ENCODE measurements at regions not wholly inside any gene's neighbourhood (a gene's known extent, or its start where the extent isn't known, plus 50 kb on each side); places are given as distances from the start of the nearest gene placed in this dataset.

- H3K27me3 ChIP-seq (replicated peaks; ENCODE audit: insufficient read depth): no peaks in the 10 kb centered on the region
- H3K9me2 ChIP-seq (ENCODE audit: insufficient read depth): no peaks in the 10 kb centered on the region
- in situ Hi-C loops (cut with MboI): no loop called here
- no peak for DNase-seq
- peaks cover 6% of the 10 kb centered on the region for H3K9me3 ChIP-seq (ENCODE audit: low read depth)
- no peaks in the 10 kb centered on the region for H4K20me1 ChIP-seq (ENCODE audit: insufficient read depth)
- H3K79me2 ChIP-seq (ENCODE audit: insufficient read depth): no peaks in the 10 kb centered on the region
- H3K36me3 ChIP-seq (ENCODE audit: low read depth): no peaks in the 10 kb centered on the region
- H3K4me3 ChIP-seq: no peak overlapping the region
- H3K27ac ChIP-seq: no peak overlapping the region
- H3K9ac ChIP-seq: no peak overlapping the region
- H3K4me2 ChIP-seq (ENCODE audit: unreplicated experiment): no peak overlapping the region
- no peaks in the 10 kb centered on the region for H3F3A ChIP-seq (ENCODE audit: insufficient read depth)
- H2AFZ ChIP-seq: no peak overlapping the region
- no peak for TF ChIP-seq EZH2 (IDR thresholded peaks at IDR 0.05; ENCODE audit: insufficient read depth, poor library complexity, severe bottlenecking)
- no peak for TF ChIP-seq EZH2phosphoT487 (IDR thresholded peaks at IDR 0.05; ENCODE audit: insufficient read depth, low read depth)
- no peaks in the 10 kb centered on the region for H3K4me1 ChIP-seq (ENCODE audit: insufficient read depth)
These were observed 529.1 kb upstream of the SMIM31 start for GRCh38 chr4:164224871-164225270.

- Histone ChIP-seq H2AFZ (no peak overlapping the region), H4K20me1 (ENCODE audit: insufficient read depth) (no peaks in the 10 kb centered on the region), H3K9ac (no peak overlapping the region), H3F3A (ENCODE audit: insufficient read depth) (no peaks in the 10 kb centered on the region), H3K27me3 (replicated peaks; ENCODE audit: insufficient read depth) (no peaks in the 10 kb centered on the region), H3K36me3 (ENCODE audit: low read depth) (no peaks in the 10 kb centered on the region), H3K27ac (no peak overlapping the region), H3K9me2 (ENCODE audit: insufficient read depth) (no peaks in the 10 kb centered on the region), H3K4me2 (ENCODE audit: unreplicated experiment) (no peak overlapping the region), H3K79me2 (ENCODE audit: insufficient read depth) (no peaks in the 10 kb centered on the region), H3K9me3 (ENCODE audit: low read depth) (no peaks in the 10 kb centered on the region), H3K4me3 (no peak overlapping the region), H3K4me1 (ENCODE audit: insufficient read depth) (no peaks in the 10 kb centered on the region)
- in situ Hi-C loops (cut with MboI): no loop called here
- WGBS, 2 experiments (ENCODE audit: low coverage in 1 of 2, low lambda C conversion rate in 2 of 2, missing lambda C conversion rate in 2 of 2): 61 to 77% methylated on average over 2 of the region's 2 CpGs
- TF ChIP-seq EZH2 (IDR thresholded peaks at IDR 0.05; ENCODE audit: insufficient read depth, poor library complexity, severe bottlenecking) (no peak), EZH2phosphoT487 (IDR thresholded peaks at IDR 0.05; ENCODE audit: insufficient read depth, low read depth) (no peak)
- DNase-seq: no peak
These were observed 524.7 kb upstream of the SMIM31 start for GRCh38 chr4:164229255-164229654.

DNA sequence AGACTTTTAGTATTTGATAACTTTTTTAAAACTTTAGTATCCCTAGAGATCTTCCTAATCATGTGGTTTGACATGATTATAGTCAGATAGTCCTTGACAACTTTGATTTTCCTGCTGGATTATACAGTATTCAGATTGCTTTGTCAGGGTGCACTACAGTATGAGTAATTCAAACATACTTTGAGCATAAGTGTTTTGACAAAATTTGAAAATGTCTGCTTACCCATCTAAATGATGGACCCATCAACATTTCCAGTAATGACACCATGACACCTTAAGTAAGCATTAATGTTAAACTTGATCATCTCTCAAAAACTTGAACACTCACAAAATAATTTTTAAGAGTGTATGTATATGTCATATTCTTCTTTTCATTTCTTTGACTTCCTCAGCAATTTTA lies 514.5 kb upstream of the SMIM31 start:
- Histone ChIP-seq H3K79me2 (ENCODE audit: insufficient read depth) (no peaks in the 10 kb centered on the region), H3K9me2 (ENCODE audit: insufficient read depth) (no peaks in the 10 kb centered on the region; the same call in 1 of the 2 replicates), H3K27me3 (replicated peaks; ENCODE audit: insufficient read depth) (no peaks in the 10 kb centered on the region), H3K27ac (no peak overlapping the region), H2AFZ (no peak overlapping the region), H3K4me2 (ENCODE audit: unreplicated experiment) (no peak overlapping the region), H3K4me3 (no peak overlapping the region), H3K9me3 (ENCODE audit: low read depth) (no peaks in the 10 kb centered on the region), H3F3A (ENCODE audit: insufficient read depth) (no peaks in the 10 kb centered on the region), H3K36me3 (ENCODE audit: low read depth) (no peaks in the 10 kb centered on the region), H3K9ac (no peak overlapping the region), H4K20me1 (ENCODE audit: insufficient read depth) (no peaks in the 10 kb centered on the region), H3K4me1 (ENCODE audit: insufficient read depth) (no peaks in the 10 kb centered on the region)
- no peak for DNase-seq
- in situ Hi-C loops (cut with MboI): no loop called here
- TF ChIP-seq EZH2phosphoT487 (IDR thresholded peaks at IDR 0.05; ENCODE audit: insufficient read depth, low read depth): no peak
- no peak for TF ChIP-seq EZH2 (IDR thresholded peaks at IDR 0.05; ENCODE audit: insufficient read depth, poor library complexity, severe bottlenecking)

- no peaks in the 10 kb centered on the region for H3K9me3 ChIP-seq (ENCODE audit: low read depth)
- no peaks in the 10 kb centered on the region for H3K79me2 ChIP-seq (ENCODE audit: insufficient read depth)
- WGBS, 2 experiments (ENCODE audit: low coverage in 1 of 2, low lambda C conversion rate in 2 of 2, missing lambda C conversion rate in 2 of 2): 0% methylated on average over 3 of the region's 3 CpGs
- H3K9ac ChIP-seq: no peak overlapping the region
- H3K36me3 ChIP-seq (ENCODE audit: low read depth): no peaks in the 10 kb centered on the region
- no peaks in the 10 kb centered on the region for H4K20me1 ChIP-seq (ENCODE audit: insufficient read depth)
- TF ChIP-seq EZH2phosphoT487 (IDR thresholded peaks at IDR 0.05; ENCODE audit: insufficient read depth, low read depth): no peak
- no peak for TF ChIP-seq EZH2 (IDR thresholded peaks at IDR 0.05; ENCODE audit: insufficient read depth, poor library complexity, severe bottlenecking)
- in situ Hi-C loops (cut with MboI): no loop called here
- no peaks in the 10 kb centered on the region for H3K27me3 ChIP-seq (replicated peaks; ENCODE audit: insufficient read depth)
- H3K4me3 ChIP-seq: no peak overlapping the region
- no peak overlapping the region for H2AFZ ChIP-seq
- H3K9me2 ChIP-seq (ENCODE audit: insufficient read depth): no peaks in the 10 kb centered on the region; the same call in 1 of the 2 replicates
- H3F3A ChIP-seq (ENCODE audit: insufficient read depth): no peaks in the 10 kb centered on the region
- H3K4me1 ChIP-seq (ENCODE audit: insufficient read depth): no peaks in the 10 kb centered on the region
- no peak overlapping the region for H3K27ac ChIP-seq
- no peak overlapping the region for H3K4me2 ChIP-seq (ENCODE audit: unreplicated experiment)
- no peak for DNase-seq
These were observed 514.0 kb upstream of the SMIM31 start for GRCh38 chr4:164239976-164240375.

DNA sequence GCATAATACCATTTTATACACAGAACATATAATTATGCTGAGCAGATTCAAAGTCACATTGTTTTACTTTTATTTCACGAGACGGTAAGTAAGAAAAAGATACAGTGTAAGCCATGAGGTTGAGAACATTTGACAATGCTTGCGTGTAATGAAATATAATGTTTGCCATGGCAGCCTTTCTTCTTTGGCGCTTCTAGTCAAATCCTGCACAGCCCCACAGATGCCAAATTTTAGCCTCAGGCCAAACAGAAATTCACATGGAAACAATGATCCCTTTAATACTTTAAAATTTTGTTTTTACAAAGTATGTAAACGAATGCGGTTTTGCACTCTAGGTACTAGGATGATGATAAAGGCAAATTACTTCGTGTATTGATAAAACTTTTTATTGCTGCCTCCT lies 502.7 kb upstream of the SMIM31 start:
- Histone ChIP-seq H3K79me2 (ENCODE audit: insufficient read depth) (no peaks in the 10 kb centered on the region), H3K9me3 (ENCODE audit: low read depth) (peaks cover 2% of the 10 kb centered on the region), H3K27ac (no peak overlapping the region), H3K4me1 (ENCODE audit: insufficient read depth) (no peaks in the 10 kb centered on the region), H2AFZ (no peak overlapping the region), H3K9ac (no peak overlapping the region), H3F3A (ENCODE audit: insufficient read depth) (no peaks in the 10 kb centered on the region), H3K9me2 (ENCODE audit: insufficient read depth) (no peaks in the 10 kb centered on the region), H3K27me3 (replicated peaks; ENCODE audit: insufficient read depth) (no peaks in the 10 kb centered on the region), H3K36me3 (ENCODE audit: low read depth) (no peaks in the 10 kb centered on the region), H4K20me1 (ENCODE audit: insufficient read depth) (no peaks in the 10 kb centered on the region), H3K4me2 (ENCODE audit: unreplicated experiment) (no peak overlapping the region), H3K4me3 (no peak overlapping the region)
- in situ Hi-C loops (cut with MboI): no loop called here
- WGBS, 2 experiments (ENCODE audit: low coverage in 1 of 2, low lambda C conversion rate in 2 of 2, missing lambda C conversion rate in 2 of 2): 37 to 39% methylated on average over 7 of the region's 7 CpGs
- no peak for TF ChIP-seq EZH2 (IDR thresholded peaks at IDR 0.05; ENCODE audit: insufficient read depth, poor library complexity, severe bottlenecking)
- no peak for TF ChIP-seq EZH2phosphoT487 (IDR thresholded peaks at IDR 0.05; ENCODE audit: insufficient read depth, low read depth)
- no peak for DNase-seq

Data from GM23248 (cell line).